CD14-positive monocyte (primary cell): ENCODE measurements at regions not wholly inside any gene's neighbourhood (a gene's known extent, or its start where the extent isn't known, plus 50 kb on each side); places are given as distances from the start of the nearest gene placed in this dataset.
"Not testable (repeated sequence)": the region's sequence is repeated elsewhere in the genome, so short reads cannot be mapped to it uniquely, and the experiment has no call there.

ENCODE experiments used
- DNase-seq, 3 donors: peaks; one replicate each; pipeline ENCODE4 v3.0.0-alpha.2; 2011 to 2022
- H2AFZ ChIP-seq: 2 replicates; pipeline ENCODE4 v1.6.0; 2012; ENCODE audit warnings: mild to moderate bottlenecking, low read depth, low read length, inconsistent platforms; ENCODE audit not compliant: insufficient read depth, poor library complexity, severe bottlenecking
- H3K27ac ChIP-seq, 2 donors: 1 replicate in 1 of 2; 2 replicates in 1 of 2; pipeline ENCODE4 v1.5.1; 2012 to 2013; ENCODE audit warnings: low read length in 2 of 2, control low read depth in 1 of 2, inconsistent platforms in 1 of 2, low read depth in 1 of 2, mild to moderate bottlenecking in 1 of 2
- H3K27me3 ChIP-seq, 2 donors: one replicate each; pipeline versions ENCODE4 v1.6.0 to v1.6.1; 2011 to 2013; ENCODE audit warnings: low read length in 2 of 2; ENCODE audit not compliant: control insufficient read depth in 2 of 2, insufficient read depth in 2 of 2
- H3K36me3 ChIP-seq, 2 donors: replicated peaks in 1 of 2; 1 replicate in 1 of 2; 2 replicates in 1 of 2; pipeline versions ENCODE4 v1.5.1 to v1.6.1; 2012 to 2013; ENCODE audit warnings: low read length in 2 of 2, control low read depth in 1 of 2, inconsistent platforms in 1 of 2, mild to moderate bottlenecking in 1 of 2; ENCODE audit not compliant: insufficient read depth in 2 of 2, control insufficient read depth in 1 of 2
- H3K4me1 ChIP-seq, 2 donors: 1 replicate in 1 of 2; 2 replicates in 1 of 2; pipeline versions ENCODE4 v1.5.1 to v1.6.1; 2012 to 2013; ENCODE audit warnings: low read length in 2 of 2, control low read depth in 1 of 2, inconsistent platforms in 1 of 2, mild to moderate bottlenecking in 1 of 2, moderate library complexity in 1 of 2; ENCODE audit not compliant: insufficient read depth in 2 of 2, control insufficient read depth in 1 of 2
- H3K4me2 ChIP-seq: replicated peaks from 2 replicates; pipeline ENCODE3; 2012; ENCODE audit warnings: low read length, moderate library complexity, mild to moderate bottlenecking; ENCODE audit not compliant: poor library complexity, severe bottlenecking; ENCODE audit errors: extremely low read depth
- H3K4me3 ChIP-seq, 3 experiments: fragments of 200-600 bp in 1 of 3; sonication (generic) in 1 of 3; replicated peaks in 1 of 3; 1 replicate in 2 of 3; 2 replicates in 1 of 3; pipeline ENCODE4 v1.5.1; 2011 to 2013; ENCODE audit warnings: low read length in 3 of 3, mild to moderate bottlenecking in 3 of 3, control low read depth in 2 of 3, low read depth in 2 of 3, inconsistent platforms in 1 of 3, moderate library complexity in 1 of 3
- H3K79me2 ChIP-seq: 2 replicates; pipeline ENCODE4 v1.6.0; 2012; ENCODE audit warnings: mild to moderate bottlenecking, control low read depth, inconsistent platforms, low read length, moderate library complexity; ENCODE audit not compliant: insufficient read depth
- H3K9ac ChIP-seq: 2 replicates; pipeline ENCODE4 v1.6.0; 2017; ENCODE audit warnings: low read length, mild to moderate bottlenecking; ENCODE audit not compliant: insufficient read depth, poor library complexity, severe bottlenecking
- H3K9me3 ChIP-seq, 2 donors: replicated peaks in 1 of 2; 1 replicate in 1 of 2; 2 replicates in 1 of 2; pipeline versions ENCODE4 v1.5.1 to v1.6.1; 2012 to 2013; ENCODE audit warnings: low read length in 2 of 2, control low read depth in 1 of 2; ENCODE audit not compliant: control insufficient read depth in 1 of 2, insufficient read depth in 1 of 2
- H4K20me1 ChIP-seq: 2 replicates; pipeline ENCODE4 v1.6.0; 2012; ENCODE audit warnings: mild to moderate bottlenecking, low read length, control low read depth, moderate library complexity; ENCODE audit not compliant: insufficient read depth
- H3K27ac Mint-ChIP-seq, 7 donors: one replicate each; pipeline ENCODE4 v1.8.0; 2020; ENCODE audit warnings: mild to moderate bottlenecking in 7 of 7, mixed read lengths in 7 of 7, moderate library complexity in 6 of 7, inconsistent platforms in 2 of 7
- H3K27me3 Mint-ChIP-seq, 3 donors: one replicate each; pipeline ENCODE4 v1.8.0; 2021 to 2022; ENCODE audit warnings: low read depth in 3 of 3, mild to moderate bottlenecking in 3 of 3, mixed read lengths in 3 of 3, moderate library complexity in 3 of 3, inconsistent platforms in 1 of 3
- H3K36me3 Mint-ChIP-seq, 2 donors: one replicate each; pipeline ENCODE4 v1.8.0; 2020; ENCODE audit warnings: mixed read lengths in 2 of 2, inconsistent platforms in 1 of 2, mild to moderate bottlenecking in 1 of 2
- H3K4me1 Mint-ChIP-seq: one replicate; pipeline ENCODE4 v1.8.0; 2020; ENCODE audit warnings: mild to moderate bottlenecking, mixed read lengths
- H3K4me3 Mint-ChIP-seq, 2 donors: one replicate each; pipeline ENCODE4 v1.8.0; 2020; ENCODE audit warnings: mild to moderate bottlenecking in 2 of 2, mixed read lengths in 2 of 2, moderate library complexity in 1 of 2
- H3K9me3 Mint-ChIP-seq, 7 donors: one replicate each; pipeline ENCODE4 v1.8.0; 2020 to 2022; ENCODE audit warnings: mixed read lengths in 7 of 7, mild to moderate bottlenecking in 6 of 7, moderate library complexity in 6 of 7, inconsistent platforms in 2 of 7
- WGBS: methylation state at CpG from one replicate; pipeline ENCODE4 v1.1.5; 2013; ENCODE audit warnings: missing lambda C conversion rate; ENCODE audit not compliant: insufficient coverage; 5-methylcytosine and 5-hydroxymethylcytosine counted together
- intact Hi-C, 2 donors: fragments of 100-400 bp; cut with micrococcal nuclease; formaldehyde crosslinking; loops; one replicate each; pipeline versions ENCODE4 v1.15.0 to v1.15.1; 2023
- TF ChIP-seq, protein P1 (sequence below): fragments of 200-600 bp; IDR thresholded peaks from one replicate; pipeline ENCODE4 v1.8.0; 2022; ENCODE audit warnings: antibody characterized with exemption, mild to moderate bottlenecking

- Histone ChIP-seq H3K79me2 (no peaks in the 10 kb centered on the region), H3K27me3 (no peaks in the 10 kb centered on the region), H3K27ac (no peak overlapping the region), H2AFZ (no peak overlapping the region), H3K9ac (no peak overlapping the region), H3K36me3 (no peaks in the 10 kb centered on the region), H3K9me3 (no peaks in the 10 kb centered on the region), H3K4me3 (no peak overlapping the region), H3K4me1 (no peaks in the 10 kb centered on the region), H4K20me1 (no peaks in the 10 kb centered on the region), H3K4me2 (no peak overlapping the region)
- intact Hi-C loops = no loop called here
- no CpG with 5 or more reads among the region's 1 CpG for WGBS
- no peaks in the 10 kb centered on the region for H3K36me3 Mint-ChIP-seq
- H3K27me3 Mint-ChIP-seq = peaks cover 0 to 1% (median 0%) of the 10 kb centered on the region in 3 donors
- no peak overlapping the region for H3K4me3 Mint-ChIP-seq
- no peaks in the 10 kb centered on the region for H3K4me1 Mint-ChIP-seq
- TF ChIP-seq, protein P1, sequence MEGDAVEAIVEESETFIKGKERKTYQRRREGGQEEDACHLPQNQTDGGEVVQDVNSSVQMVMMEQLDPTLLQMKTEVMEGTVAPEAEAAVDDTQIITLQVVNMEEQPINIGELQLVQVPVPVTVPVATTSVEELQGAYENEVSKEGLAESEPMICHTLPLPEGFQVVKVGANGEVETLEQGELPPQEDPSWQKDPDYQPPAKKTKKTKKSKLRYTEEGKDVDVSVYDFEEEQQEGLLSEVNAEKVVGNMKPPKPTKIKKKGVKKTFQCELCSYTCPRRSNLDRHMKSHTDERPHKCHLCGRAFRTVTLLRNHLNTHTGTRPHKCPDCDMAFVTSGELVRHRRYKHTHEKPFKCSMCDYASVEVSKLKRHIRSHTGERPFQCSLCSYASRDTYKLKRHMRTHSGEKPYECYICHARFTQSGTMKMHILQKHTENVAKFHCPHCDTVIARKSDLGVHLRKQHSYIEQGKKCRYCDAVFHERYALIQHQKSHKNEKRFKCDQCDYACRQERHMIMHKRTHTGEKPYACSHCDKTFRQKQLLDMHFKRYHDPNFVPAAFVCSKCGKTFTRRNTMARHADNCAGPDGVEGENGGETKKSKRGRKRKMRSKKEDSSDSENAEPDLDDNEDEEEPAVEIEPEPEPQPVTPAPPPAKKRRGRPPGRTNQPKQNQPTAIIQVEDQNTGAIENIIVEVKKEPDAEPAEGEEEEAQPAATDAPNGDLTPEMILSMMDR = no peak
- no peak overlapping the region for H3K27ac Mint-ChIP-seq
- peaks cover 0 to 6% (median 1%) of the 10 kb centered on the region in 7 donors for H3K9me3 Mint-ChIP-seq
- no peak for DNase-seq
These were observed 709.8 kb downstream of the PCDH17 start for GRCh38 chr13:58341318-58341717.

DNA sequence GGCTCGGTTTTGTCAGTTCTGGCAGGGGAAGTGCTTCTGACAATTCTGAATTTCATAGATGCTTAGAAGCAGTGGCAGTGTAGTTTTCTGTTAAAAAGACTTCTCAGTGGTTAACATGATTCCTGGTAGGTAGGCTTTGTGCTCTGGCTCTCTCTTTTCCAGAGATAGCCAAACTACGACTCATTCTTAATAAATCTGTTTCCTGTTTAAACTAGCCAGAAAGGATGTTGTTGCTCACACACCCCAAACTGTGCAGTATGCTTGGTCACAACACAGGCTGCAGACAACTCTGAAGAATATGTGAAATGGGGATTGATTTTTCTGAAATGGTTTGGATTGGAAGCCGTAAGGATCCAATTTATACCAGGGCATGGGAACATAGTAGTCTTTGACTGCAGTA lies 711.5 kb downstream of the PCDH17 start:
- Mint-ChIP-seq H3K9me3 (peaks cover 0 to 8% (median 1%) of the 10 kb centered on the region in 7 donors), H3K27ac (no peak overlapping the region), H3K36me3 (no peaks in the 10 kb centered on the region), H3K27me3 (peaks cover 0 to 1% (median 0%) of the 10 kb centered on the region in 3 donors), H3K4me1 (no peaks in the 10 kb centered on the region), H3K4me3 (no peak overlapping the region)
- H3K27ac ChIP-seq = no peak overlapping the region
- TF ChIP-seq, protein P1 = no peak
- no peak overlapping the region for H3K9ac ChIP-seq
- intact Hi-C loops = no loop called here
- WGBS = 50% methylated on average over 2 of the region's 3 CpGs
- H3K36me3 ChIP-seq = no peaks in the 10 kb centered on the region
- no peaks in the 10 kb centered on the region for H3K9me3 ChIP-seq
- H3K4me2 ChIP-seq = no peak overlapping the region
- H2AFZ ChIP-seq = no peak overlapping the region
- H3K4me1 ChIP-seq = no peaks in the 10 kb centered on the region
- no peaks in the 10 kb centered on the region for H3K27me3 ChIP-seq
- H3K4me3 ChIP-seq = no peak overlapping the region
- DNase-seq = no peak
- no peaks in the 10 kb centered on the region for H4K20me1 ChIP-seq
- H3K79me2 ChIP-seq = no peaks in the 10 kb centered on the region

DNA sequence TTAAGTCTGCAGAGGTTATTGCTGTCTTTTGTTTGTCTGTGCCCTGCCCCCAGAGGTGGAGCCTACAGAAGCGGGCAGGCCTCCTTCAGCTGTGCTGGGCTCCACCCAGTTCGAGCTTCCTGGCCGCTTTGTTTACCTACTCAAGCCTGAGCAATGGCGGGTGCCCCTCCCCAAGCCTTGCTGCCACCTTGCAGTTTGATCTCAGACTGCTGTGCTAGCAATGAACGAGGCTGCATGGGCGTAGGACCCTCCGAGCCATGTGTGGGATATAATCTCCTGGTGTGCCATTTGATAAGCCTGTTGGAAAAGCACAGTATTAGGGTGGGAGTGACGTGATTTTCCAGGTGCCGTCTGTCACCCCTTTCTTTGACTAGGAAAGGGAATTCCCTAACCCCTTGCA lies 720.6 kb downstream of the PCDH17 start:
- H3K9ac ChIP-seq, H3K27me3 Mint-ChIP-seq, intact Hi-C loops, H3K4me1 Mint-ChIP-seq, H3K4me3 Mint-ChIP-seq, H3K27me3 ChIP-seq, H3K4me3 ChIP-seq, H2AFZ ChIP-seq, H3K36me3 Mint-ChIP-seq, H3K36me3 ChIP-seq, H3K27ac Mint-ChIP-seq, H4K20me1 ChIP-seq, H3K9me3 ChIP-seq, H3K27ac ChIP-seq, DNase-seq, H3K4me2 ChIP-seq, H3K4me1 ChIP-seq, H3K79me2 ChIP-seq: not testable (repeated sequence)
- H3K9me3 Mint-ChIP-seq = peaks cover 8 to 19% (median 11%) of the 10 kb centered on the region in 7 donors
- 88% methylated on average over 5 of the region's 9 CpGs for WGBS
